ENCODE measurements at regions not wholly inside any gene's neighbourhood (a gene's known extent, or its start where the extent isn't known, plus 50 kb on each side); places are given as distances from the start of the nearest gene placed in this dataset.

DNA sequence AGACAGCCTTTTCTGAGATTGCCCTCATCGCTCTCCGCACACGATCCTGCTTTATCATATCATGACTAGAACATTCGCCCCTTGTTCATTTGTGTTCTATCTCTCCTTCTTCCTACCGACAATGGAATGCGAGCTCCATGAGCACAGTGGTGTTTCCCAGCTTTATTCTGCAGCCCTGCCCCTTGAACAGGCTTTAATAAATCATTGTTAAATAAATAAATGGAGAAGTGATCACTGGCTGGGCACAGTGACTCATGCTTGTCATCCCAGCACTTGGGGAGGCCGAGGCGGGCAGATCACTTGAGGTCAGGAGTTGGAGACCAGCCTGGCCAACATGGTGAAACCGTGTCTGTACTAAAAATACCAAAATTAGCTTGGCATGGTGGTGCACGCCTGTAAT lies 1063.3 kb upstream of the EEF2KMT start:
- no peak for DNase-seq
- no peak for ATAC-seq
- H3K36me3 ChIP-seq = no peaks in the 10 kb centered on the region
- TF ChIP-seq, protein P1, sequence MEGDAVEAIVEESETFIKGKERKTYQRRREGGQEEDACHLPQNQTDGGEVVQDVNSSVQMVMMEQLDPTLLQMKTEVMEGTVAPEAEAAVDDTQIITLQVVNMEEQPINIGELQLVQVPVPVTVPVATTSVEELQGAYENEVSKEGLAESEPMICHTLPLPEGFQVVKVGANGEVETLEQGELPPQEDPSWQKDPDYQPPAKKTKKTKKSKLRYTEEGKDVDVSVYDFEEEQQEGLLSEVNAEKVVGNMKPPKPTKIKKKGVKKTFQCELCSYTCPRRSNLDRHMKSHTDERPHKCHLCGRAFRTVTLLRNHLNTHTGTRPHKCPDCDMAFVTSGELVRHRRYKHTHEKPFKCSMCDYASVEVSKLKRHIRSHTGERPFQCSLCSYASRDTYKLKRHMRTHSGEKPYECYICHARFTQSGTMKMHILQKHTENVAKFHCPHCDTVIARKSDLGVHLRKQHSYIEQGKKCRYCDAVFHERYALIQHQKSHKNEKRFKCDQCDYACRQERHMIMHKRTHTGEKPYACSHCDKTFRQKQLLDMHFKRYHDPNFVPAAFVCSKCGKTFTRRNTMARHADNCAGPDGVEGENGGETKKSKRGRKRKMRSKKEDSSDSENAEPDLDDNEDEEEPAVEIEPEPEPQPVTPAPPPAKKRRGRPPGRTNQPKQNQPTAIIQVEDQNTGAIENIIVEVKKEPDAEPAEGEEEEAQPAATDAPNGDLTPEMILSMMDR (IDR thresholded peaks at IDR 0.05 in 4 of 5, conservative IDR thresholded peaks at IDR 0.05 in 1 of 5) = no peak
- no peak for TF ChIP-seq POLR2A (IDR thresholded peaks at IDR 0.05)
- no peaks in the 10 kb centered on the region for H3K27me3 ChIP-seq
- no peaks in the 10 kb centered on the region for H3K4me1 ChIP-seq
- in situ Hi-C loops (cut with MboI; ENCODE audit: low sequenced_read_pairs in 4 of 4) = no loop called here
- H3K9me3 ChIP-seq = no peaks in the 10 kb centered on the region
- intact Hi-C loops (cut with DNase I; ENCODE audit: low total_unique reads) = no loop called here
- no peak overlapping the region for H3K27ac ChIP-seq
- H3K4me3 ChIP-seq = no peak overlapping the region

DNA sequence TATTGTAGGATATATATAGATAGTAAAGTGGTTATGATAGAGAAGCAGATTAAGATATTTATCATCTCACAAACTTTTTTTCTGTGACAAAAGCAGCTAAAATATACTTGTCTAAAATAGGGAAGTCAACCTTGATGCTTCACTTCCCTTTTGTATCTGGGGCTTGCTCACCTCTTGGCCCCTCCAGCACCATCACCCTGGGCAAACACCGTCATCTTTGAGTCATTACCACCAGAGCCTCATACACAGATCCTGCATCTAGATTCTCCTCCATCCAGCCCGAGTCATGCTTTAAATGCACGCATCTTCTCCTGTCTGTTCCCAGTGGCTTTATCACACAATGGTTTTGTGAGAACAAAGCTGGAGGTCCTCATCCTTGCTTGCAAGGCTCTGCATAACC lies 1062.7 kb upstream of the EEF2KMT start:
- DNase-seq (no peak), ATAC-seq (no peak)
- Histone ChIP-seq H3K9me3 (no peaks in the 10 kb centered on the region), H3K36me3 (no peaks in the 10 kb centered on the region), H3K4me3 (no peak overlapping the region), H3K27ac (no peak overlapping the region), H3K4me1 (no peaks in the 10 kb centered on the region), H3K27me3 (no peaks in the 10 kb centered on the region)
- no peak for TF ChIP-seq POLR2A (IDR thresholded peaks at IDR 0.05)
- TF ChIP-seq, protein P1 (IDR thresholded peaks at IDR 0.05 in 4 of 5, conservative IDR thresholded peaks at IDR 0.05 in 1 of 5) = no peak
- in situ Hi-C loops (cut with MboI; ENCODE audit: low sequenced_read_pairs in 4 of 4) (no loop called here), intact Hi-C loops (cut with DNase I; ENCODE audit: low total_unique reads) (no loop called here)

DNA sequence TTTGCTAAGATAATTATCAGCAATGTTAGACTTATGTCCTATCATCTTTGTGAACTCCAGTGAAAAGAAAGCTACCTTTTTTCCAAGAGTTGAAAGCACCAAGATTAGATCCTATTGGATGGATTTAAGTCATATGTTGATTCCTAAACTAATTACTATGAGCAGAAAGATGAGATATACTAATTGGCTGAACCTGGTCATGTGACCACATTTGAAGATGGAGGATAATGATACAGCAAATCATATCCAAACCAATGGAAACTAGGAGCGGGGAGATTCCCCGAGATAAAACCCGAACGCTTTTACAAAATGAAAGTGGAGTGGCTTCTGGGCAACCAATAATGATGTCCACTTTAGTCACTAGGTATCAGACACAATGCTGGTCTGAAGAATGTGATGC lies 1060.2 kb upstream of the EEF2KMT start:
- no peaks in the 10 kb centered on the region for H3K27me3 ChIP-seq
- ATAC-seq (no peak), DNase-seq (no peak)
- H3K4me1 ChIP-seq = no peaks in the 10 kb centered on the region
- intact Hi-C loops (cut with DNase I; ENCODE audit: low total_unique reads) = no loop called here
- H3K36me3 ChIP-seq = no peaks in the 10 kb centered on the region
- no peak overlapping the region for H3K27ac ChIP-seq
- TF ChIP-seq, protein P1 (IDR thresholded peaks at IDR 0.05 in 4 of 5, conservative IDR thresholded peaks at IDR 0.05 in 1 of 5) = no peak
- no peak for TF ChIP-seq POLR2A (IDR thresholded peaks at IDR 0.05)
- no peak overlapping the region for H3K4me3 ChIP-seq
- H3K9me3 ChIP-seq = no peaks in the 10 kb centered on the region
- in situ Hi-C loops (cut with MboI; ENCODE audit: low sequenced_read_pairs in 4 of 4) = no loop called here

DNA sequence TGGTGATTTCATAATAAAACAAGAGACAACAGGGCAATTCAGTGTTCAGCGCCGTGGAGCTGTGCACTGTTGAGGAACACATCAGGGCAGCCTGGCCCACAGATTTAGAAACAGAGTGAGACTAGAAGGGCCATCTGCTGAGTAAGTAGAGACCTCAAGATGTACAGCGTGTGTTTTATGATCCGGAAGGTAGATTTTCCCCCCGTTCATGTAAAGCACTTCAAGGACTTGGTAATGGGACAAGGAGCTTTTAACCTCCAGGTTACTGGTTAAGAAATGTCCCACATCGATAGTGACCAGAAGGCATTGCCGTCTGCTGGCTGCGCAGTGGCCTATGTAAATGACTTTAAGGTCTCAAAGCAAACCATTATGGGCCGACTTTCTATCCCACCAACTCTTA lies 1057.7 kb upstream of the EEF2KMT start:
- DNase-seq (no peak), ATAC-seq (no peak)
- in situ Hi-C loops (cut with MboI; ENCODE audit: low sequenced_read_pairs in 4 of 4) = no loop called here
- Histone ChIP-seq H3K9me3 (no peaks in the 10 kb centered on the region), H3K36me3 (no peaks in the 10 kb centered on the region), H3K4me1 (no peaks in the 10 kb centered on the region), H3K27me3 (no peaks in the 10 kb centered on the region), H3K27ac (no peak overlapping the region), H3K4me3 (no peak overlapping the region)
- no peak for TF ChIP-seq POLR2A (IDR thresholded peaks at IDR 0.05)
- TF ChIP-seq, protein P1 (IDR thresholded peaks at IDR 0.05 in 4 of 5, conservative IDR thresholded peaks at IDR 0.05 in 1 of 5) = no peak
- intact Hi-C loops (cut with DNase I; ENCODE audit: low total_unique reads) = no loop called here

DNA sequence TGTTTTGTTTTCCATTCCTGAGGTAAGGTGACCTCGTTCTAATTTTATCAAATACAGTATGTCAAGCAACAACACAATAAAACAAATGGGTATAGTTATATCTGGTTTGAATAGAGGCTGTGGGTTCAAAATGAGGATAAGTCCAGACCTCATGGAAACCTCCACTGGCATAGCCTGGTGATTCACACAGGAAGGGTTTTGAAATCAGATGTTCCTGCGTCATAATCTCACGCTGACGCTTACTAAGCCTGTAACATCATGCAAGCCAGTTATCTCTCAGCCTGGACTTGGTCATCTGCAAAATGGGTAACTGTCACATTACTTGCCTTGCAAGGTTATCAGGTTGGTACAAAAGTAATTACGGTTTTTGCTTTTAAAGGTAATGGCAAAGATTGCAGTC lies 1056.3 kb upstream of the EEF2KMT start:
- Histone ChIP-seq H3K4me1 (no peaks in the 10 kb centered on the region), H3K9me3 (no peaks in the 10 kb centered on the region), H3K36me3 (no peaks in the 10 kb centered on the region), H3K27ac (no peak overlapping the region), H3K27me3 (no peaks in the 10 kb centered on the region), H3K4me3 (no peak overlapping the region)
- in situ Hi-C loops (cut with MboI; ENCODE audit: low sequenced_read_pairs in 4 of 4) (no loop called here), intact Hi-C loops (cut with DNase I; ENCODE audit: low total_unique reads) (no loop called here)
- ATAC-seq = no peak
- no peak for DNase-seq
- no peak for TF ChIP-seq POLR2A (IDR thresholded peaks at IDR 0.05)
- TF ChIP-seq, protein P1 (IDR thresholded peaks at IDR 0.05 in 4 of 5, conservative IDR thresholded peaks at IDR 0.05 in 1 of 5) = no peak
